ENCODE measurements at regions not wholly inside any gene's neighbourhood (a gene's known extent, or its start where the extent isn't known, plus 50 kb on each side); places are given as distances from the start of the nearest gene placed in this dataset.
"Not testable (repeated sequence)": the region's sequence is repeated elsewhere in the genome, so short reads cannot be mapped to it uniquely, and the experiment has no call there.

- Histone ChIP-seq H3K18ac (ENCODE audit: low read depth in 1 of 2, low read length in 2 of 2) (no peak overlapping the region), H4K91ac (ENCODE audit: low read length) (no peak overlapping the region), H2BK15ac (ENCODE audit: low read depth, poor library complexity, severe bottlenecking) (no peak overlapping the region), H2AFZ (ENCODE audit: low read depth, low read length) (no peak overlapping the region), H2AK5ac (ENCODE audit: low read length, severe bottlenecking) (no peak overlapping the region), H3K14ac (ENCODE audit: low read length in 2 of 2) (no peak overlapping the region), H3K27ac (ENCODE audit: low read length, poor library complexity, severe bottlenecking) (no peak overlapping the region), H2BK120ac (ENCODE audit: low read depth, low read length) (no peak overlapping the region), H3K9ac (ENCODE audit: low read length) (no peak overlapping the region), H3K4me2 (ENCODE audit: low read length, poor library complexity, severe bottlenecking) (no peak overlapping the region), H3K23ac (ENCODE audit: low read length in 2 of 2) (no peak overlapping the region), H3K4me1 (ENCODE audit: control insufficient read depth, insufficient read depth, low read depth, low read length) (no peaks in the 10 kb centered on the region), H3K27me3 (ENCODE audit: control insufficient read depth in 1 of 2, insufficient read depth in 1 of 2, low read length in 2 of 2) (no peaks in the 10 kb centered on the region), H3K79me1 (replicated peaks; ENCODE audit: low read length, poor library complexity, severe bottlenecking) (peaks cover 6% of the 10 kb centered on the region), H3K36me3 (ENCODE audit: control insufficient read depth in 1 of 2, insufficient read depth in 2 of 2, low read depth in 1 of 2, low read length in 2 of 2) (peaks cover 11 to 31% of the 10 kb centered on the region in 2 experiments), H2BK5ac (ENCODE audit: low read depth, low read length, poor library complexity, severe bottlenecking) (no peak overlapping the region), H2BK12ac (ENCODE audit: low read length in 2 of 2) (no peak overlapping the region), H4K8ac (ENCODE audit: low read length) (no peak overlapping the region), H3K9me3 (ENCODE audit: control insufficient read depth, low read length) (peaks cover 45% of the 10 kb centered on the region), H3K4me3 (ENCODE audit: insufficient read depth in 1 of 2, low read depth in 1 of 2, low read length in 2 of 2) (no peak overlapping the region), H3K4ac (ENCODE audit: low read depth in 1 of 2, low read length in 2 of 2) (no peak overlapping the region)
- 100% methylated on average over 2 of the region's 2 CpGs for WGBS
- DNase-seq: no peak
Measured at GRCh38 chr9:94464790-94465189, 90.1 kb upstream of the PCAT7 start.

GRCh38 chr9:94472063-94472462, 82.8 kb upstream of the PCAT7 start:
- peaks cover 16% of the 10 kb centered on the region for H3K9me3 ChIP-seq (ENCODE audit: control insufficient read depth, low read length)
- not testable (repeated sequence) for H2BK12ac ChIP-seq (ENCODE audit: low read length in 2 of 2); H4K91ac ChIP-seq (ENCODE audit: low read length); H2BK15ac ChIP-seq (ENCODE audit: low read depth, poor library complexity, severe bottlenecking); H3K79me1 ChIP-seq (replicated peaks; ENCODE audit: low read length, poor library complexity, severe bottlenecking); H2AFZ ChIP-seq (ENCODE audit: low read depth, low read length); H2BK5ac ChIP-seq (ENCODE audit: low read depth, low read length, poor library complexity, severe bottlenecking); H3K4me2 ChIP-seq (ENCODE audit: low read length, poor library complexity, severe bottlenecking); H3K14ac ChIP-seq (ENCODE audit: low read length in 2 of 2); H3K23ac ChIP-seq (ENCODE audit: low read length in 2 of 2); H3K27me3 ChIP-seq (ENCODE audit: control insufficient read depth in 1 of 2, insufficient read depth in 1 of 2, low read length in 2 of 2); H3K4me3 ChIP-seq (ENCODE audit: insufficient read depth in 1 of 2, low read depth in 1 of 2, low read length in 2 of 2); H2AK5ac ChIP-seq (ENCODE audit: low read length, severe bottlenecking); H3K9ac ChIP-seq (ENCODE audit: low read length); H3K36me3 ChIP-seq (ENCODE audit: control insufficient read depth in 1 of 2, insufficient read depth in 2 of 2, low read depth in 1 of 2, low read length in 2 of 2); H2BK120ac ChIP-seq (ENCODE audit: low read depth, low read length); H3K18ac ChIP-seq (ENCODE audit: low read depth in 1 of 2, low read length in 2 of 2); H3K27ac ChIP-seq (ENCODE audit: low read length, poor library complexity, severe bottlenecking); DNase-seq; H3K4ac ChIP-seq (ENCODE audit: low read depth in 1 of 2, low read length in 2 of 2); H3K4me1 ChIP-seq (ENCODE audit: control insufficient read depth, insufficient read depth, low read depth, low read length); H4K8ac ChIP-seq (ENCODE audit: low read length)
- 97% methylated on average over 4 of the region's 4 CpGs for whole genome bisulfite sequencing

GRCh38 chr9:94472806-94473360, 82.0 kb upstream of the PCAT7 start:
- no peak overlapping the region for H3K4me3 ChIP-seq (ENCODE audit: insufficient read depth in 1 of 2, low read depth in 1 of 2, low read length in 2 of 2)
- H3K4ac ChIP-seq (ENCODE audit: low read depth in 1 of 2, low read length in 2 of 2): no peak overlapping the region
- H4K8ac ChIP-seq (ENCODE audit: low read length): no peak overlapping the region
- peaks cover 20% of the 10 kb centered on the region for H3K9me3 ChIP-seq (ENCODE audit: control insufficient read depth, low read length)
- H3K79me1 ChIP-seq (replicated peaks; ENCODE audit: low read length, poor library complexity, severe bottlenecking): no peaks in the 10 kb centered on the region
- H3K4me1 ChIP-seq (ENCODE audit: control insufficient read depth, insufficient read depth, low read depth, low read length): no peaks in the 10 kb centered on the region
- H2BK12ac ChIP-seq (ENCODE audit: low read length in 2 of 2): no peak overlapping the region
- H2AFZ ChIP-seq (ENCODE audit: low read depth, low read length): no peak overlapping the region
- no peak for DNase-seq
- H3K27ac ChIP-seq (ENCODE audit: low read length, poor library complexity, severe bottlenecking): no peak overlapping the region
- H3K4me2 ChIP-seq (ENCODE audit: low read length, poor library complexity, severe bottlenecking): no peak overlapping the region
- H4K91ac ChIP-seq (ENCODE audit: low read length): no peak overlapping the region
- H3K14ac ChIP-seq (ENCODE audit: low read length in 2 of 2): no peak overlapping the region
- no peak overlapping the region for H3K18ac ChIP-seq (ENCODE audit: low read depth in 1 of 2, low read length in 2 of 2)
- H2BK15ac ChIP-seq (ENCODE audit: low read depth, poor library complexity, severe bottlenecking): no peak overlapping the region
- H3K27me3 ChIP-seq (ENCODE audit: control insufficient read depth in 1 of 2, insufficient read depth in 1 of 2, low read length in 2 of 2): no peaks in the 10 kb centered on the region
- no peak overlapping the region for H2BK120ac ChIP-seq (ENCODE audit: low read depth, low read length)
- no peak overlapping the region for H2AK5ac ChIP-seq (ENCODE audit: low read length, severe bottlenecking)
- WGBS: 98% methylated on average over 3 of the region's 4 CpGs
- H3K23ac ChIP-seq (ENCODE audit: low read length in 2 of 2): no peak overlapping the region
- H2BK5ac ChIP-seq (ENCODE audit: low read depth, low read length, poor library complexity, severe bottlenecking): no peak overlapping the region
- no peaks in the 10 kb centered on the region for H3K36me3 ChIP-seq (ENCODE audit: control insufficient read depth in 1 of 2, insufficient read depth in 2 of 2, low read depth in 1 of 2, low read length in 2 of 2)
- H3K9ac ChIP-seq (ENCODE audit: low read length): no peak overlapping the region

GRCh38 chr9:94478755-94479730, 75.8 kb upstream of the PCAT7 start:
- no peaks in the 10 kb centered on the region for H3K79me1 ChIP-seq (replicated peaks; ENCODE audit: low read length, poor library complexity, severe bottlenecking)
- H3K4ac ChIP-seq (ENCODE audit: low read depth in 1 of 2, low read length in 2 of 2): no peak overlapping the region
- H3K4me2 ChIP-seq (ENCODE audit: low read length, poor library complexity, severe bottlenecking): no peak overlapping the region
- H3K23ac ChIP-seq (ENCODE audit: low read length in 2 of 2): no peak overlapping the region
- no peak overlapping the region for H3K27ac ChIP-seq (ENCODE audit: low read length, poor library complexity, severe bottlenecking)
- peak overlapping the region; percentile 35 for H4K91ac ChIP-seq (ENCODE audit: low read length)
- H3K18ac ChIP-seq (ENCODE audit: low read depth in 1 of 2, low read length in 2 of 2): no peak overlapping the region
- no peak overlapping the region for H2BK12ac ChIP-seq (ENCODE audit: low read length in 2 of 2)
- H3K9me3 ChIP-seq (ENCODE audit: control insufficient read depth, low read length): peaks cover 10% of the 10 kb centered on the region
- H2BK15ac ChIP-seq (ENCODE audit: low read depth, poor library complexity, severe bottlenecking): no peak overlapping the region
- no peak overlapping the region for H2BK120ac ChIP-seq (ENCODE audit: low read depth, low read length)
- no peak overlapping the region for H3K9ac ChIP-seq (ENCODE audit: low read length)
- no peaks in the 10 kb centered on the region for H3K4me1 ChIP-seq (ENCODE audit: control insufficient read depth, insufficient read depth, low read depth, low read length)
- no peaks in the 10 kb centered on the region for H3K36me3 ChIP-seq (ENCODE audit: control insufficient read depth in 1 of 2, insufficient read depth in 2 of 2, low read depth in 1 of 2, low read length in 2 of 2)
- H3K4me3 ChIP-seq (ENCODE audit: insufficient read depth in 1 of 2, low read depth in 1 of 2, low read length in 2 of 2): no peak overlapping the region
- no peaks in the 10 kb centered on the region for H3K27me3 ChIP-seq (ENCODE audit: control insufficient read depth in 1 of 2, insufficient read depth in 1 of 2, low read length in 2 of 2)
- H2BK5ac ChIP-seq (ENCODE audit: low read depth, low read length, poor library complexity, severe bottlenecking): no peak overlapping the region
- no peak overlapping the region for H2AFZ ChIP-seq (ENCODE audit: low read depth, low read length)
- DNase-seq: no peak
- WGBS: 97% methylated on average over 26 of the region's 29 CpGs
- H2AK5ac ChIP-seq (ENCODE audit: low read length, severe bottlenecking): no peak overlapping the region
- no peak overlapping the region for H3K14ac ChIP-seq (ENCODE audit: low read length in 2 of 2)
- H4K8ac ChIP-seq (ENCODE audit: low read length): no peak overlapping the region
